ENCODE measurements at regions not wholly inside any gene's neighbourhood (a gene's known extent, or its start where the extent isn't known, plus 50 kb on each side); places are given as distances from the start of the nearest gene placed in this dataset.

DNA sequence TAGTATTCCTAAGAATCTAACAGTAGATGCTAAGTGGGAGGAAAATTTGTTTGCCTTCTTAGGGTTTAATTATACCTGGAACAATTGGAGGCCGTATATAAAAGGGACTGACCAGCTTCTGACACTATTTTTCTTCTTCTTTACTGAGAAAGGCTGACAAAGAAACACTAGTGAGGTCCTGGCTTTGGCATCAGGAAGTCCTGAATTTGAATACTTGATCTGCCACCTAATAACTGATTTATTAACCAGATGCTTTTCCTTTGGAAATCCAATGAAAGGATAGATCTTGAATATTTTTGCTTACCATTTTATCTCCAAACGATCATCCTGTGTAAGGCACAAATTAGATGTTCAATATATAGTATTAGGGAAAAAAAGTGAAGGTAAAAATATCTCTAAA, 382.5 kb downstream of the CENPW start:
- H3K56ac ChIP-seq (ENCODE audit: extremely low read depth, insufficient read depth, low read length) = no peak overlapping the region
- peaks cover 4% of the 10 kb centered on the region; the same call in 1 of the 2 replicates for H3K4me1 ChIP-seq (ENCODE audit: control insufficient read depth, insufficient read depth, low read length)
- in situ Hi-C loops (cut with MboI; ENCODE audit: low sequenced_read_pairs) (no loop called here), dilution Hi-C loops (cut with HindIII; ENCODE audit: low sequenced_read_pairs, unreplicated experiment) (no loop called here), intact Hi-C loops (cut with micrococcal nuclease) (no loop called here)
- H2BK120ac ChIP-seq (ENCODE audit: low read depth, low read length) = peak overlapping the region; percentile 2; the same call in 1 of the 2 replicates
- H3K36me3 ChIP-seq (ENCODE audit: control insufficient read depth, insufficient read depth, low read length) = no peaks in the 10 kb centered on the region
- H3K9me1 ChIP-seq (ENCODE audit: insufficient read depth, low read length) = no peaks in the 10 kb centered on the region; the same call in 1 of the 2 replicates
- H4K5ac ChIP-seq (ENCODE audit: low read depth, low read length) = no peak overlapping the region; the same call in 1 of the 2 replicates
- BruUV-seq (replicated peaks) = no TSS peak
- no peak overlapping the region for H3K4me3 ChIP-seq (ENCODE audit: insufficient read depth, low read depth, low read length)
- H2AFZ ChIP-seq (replicated peaks; ENCODE audit: low read length, poor library complexity) = no peak overlapping the region
- no peak overlapping the region for H4K91ac ChIP-seq (ENCODE audit: insufficient read depth, low read depth, low read length)
- WGBS, 2 experiments (ENCODE audit: extremely low coverage in 2 of 2, insufficient read length in 1 of 2) = no CpG with 5 or more reads among the region's 2 CpGs
- no peak overlapping the region for H3K23ac ChIP-seq (ENCODE audit: low read depth, low read length)
- DNase-seq = no peak
- no peaks in the 10 kb centered on the region for H3K9me3 ChIP-seq (ENCODE audit: control insufficient read depth, insufficient read depth, low read length)
- H2BK20ac ChIP-seq (ENCODE audit: low read depth, low read length) = peak overlapping the region; percentile 43; the same call in 1 of the 2 replicates
- H2BK5ac ChIP-seq (ENCODE audit: low read depth, low read length, poor library complexity, severe bottlenecking) = peak overlapping the region; percentile 78
- CTCF ChIA-PET = interaction anchor here (0.6 kb wide), 1 partner anchor 379 kb away, joined by 6 read pairs; no protein-coding TSS in a partner anchor
- H3K27me3 ChIP-seq (ENCODE audit: control insufficient read depth, insufficient read depth, low read length) = no peaks in the 10 kb centered on the region
- no peaks in the 10 kb centered on the region for H4K20me1 ChIP-seq (ENCODE audit: insufficient read depth, low read length)
- H2AK9ac ChIP-seq (replicated peaks; ENCODE audit: low read depth, low read length, poor library complexity) = no peak overlapping the region
- no peak overlapping the region; the same call in 2 of the 3 replicates for H2BK15ac ChIP-seq (ENCODE audit: low read depth, low read length)
- H3K4ac ChIP-seq (ENCODE audit: low read depth, low read length) = no peak overlapping the region; the same call in 1 of the 2 replicates
- H3K27ac ChIP-seq (ENCODE audit: insufficient read depth, low read length) = no peak overlapping the region
- H4K8ac ChIP-seq (ENCODE audit: low read depth in 2 of 2, low read length in 2 of 2) = no peak overlapping the region; a peak in 1 of 4 replicates
- H3K4me2 ChIP-seq (ENCODE audit: low read depth, low read length) = no peak overlapping the region
- POLR2A ChIA-PET (ENCODE audit: unreplicated experiment) = no interaction called here
- ATAC-seq (ENCODE audit: low read depth) = no peak
- H3K9ac ChIP-seq (ENCODE audit: low read depth, low read length) = no peak overlapping the region
- H3K18ac ChIP-seq (ENCODE audit: low read depth, low read length) = peak overlapping the region; percentile 89; the same call in 1 of the 2 replicates
- H3K14ac ChIP-seq (replicated peaks; ENCODE audit: low read depth, low read length) = no peak overlapping the region
- no peak overlapping the region for H2AK5ac ChIP-seq (ENCODE audit: low read depth, low read length)
- H3K79me1 ChIP-seq (ENCODE audit: low read depth in 1 of 2, low read length in 2 of 2) = no peaks in the 10 kb centered on the region
- TF ChIP-seq NFE2L2 (IDR thresholded peaks at IDR 0.05; ENCODE audit: low read depth, low read length) = no peak
- TF ChIP-seq RFX5 (IDR thresholded peaks at IDR 0.05; ENCODE audit: low read depth, low read length) = no peak
